SK-N-SH (cell line): ENCODE measurements at regions not wholly inside any gene's neighbourhood (a gene's known extent, or its start where the extent isn't known, plus 50 kb on each side); places are given as distances from the start of the nearest gene placed in this dataset.

ENCODE experiments used
- CTCF ChIA-PET: fragments of 300-600, 350-600 bp; formaldehyde crosslinking; extraction: SDS; loops from one replicate; lab custom pipeline; 2021; lab: Yijun Ruan, JAX
- POLR2A ChIA-PET: fragments of 350-600 bp; sonication (Branson Sonifier 250); formaldehyde crosslinking; extraction: SDS; loops from one replicate; lab custom pipeline; 2020; ENCODE audit warnings: antibody characterized with exemption, inconsistent platforms; lab: Yijun Ruan, JAX
- DNase-seq: peaks from one replicate; pipeline ENCODE4 v3.0.0; 2012
- H2AFZ ChIP-seq: fragments of 200-600 bp; sonication (generic); 2 replicates; pipeline ENCODE4 v1.8.1; 2016; ENCODE audit warnings: antibody characterized with exemption, mild to moderate bottlenecking, low read depth
- H3F3A ChIP-seq: fragments of 200-600 bp; sonication (generic); replicated peaks from 2 replicates; pipeline ENCODE3; 2016; ENCODE audit warnings: antibody characterized with exemption, mild to moderate bottlenecking; ENCODE audit not compliant: insufficient read depth
- H3K27ac ChIP-seq, 2 experiments: fragments of 200-500 bp in 1 of 2; fragments of 200-600 bp in 1 of 2; sonication (Bioruptor generic) in 1 of 2; sonication (generic), shearing (Covaris generic) in 1 of 2; 2 replicates each; pipeline versions ENCODE4 v1.5.1 to v1.6.1; 2014 to 2016; ENCODE audit warnings: low read depth in 2 of 2, inconsistent platforms in 1 of 2, low read length in 1 of 2, mild to moderate bottlenecking in 1 of 2, mixed read lengths in 1 of 2
- H3K27me3 ChIP-seq: fragments of 200-600 bp; sonication (generic), shearing (Covaris generic); 2 replicates; pipeline ENCODE4 v1.6.1; 2016; ENCODE audit warnings: mixed run types; ENCODE audit not compliant: insufficient read depth
- H3K36me3 ChIP-seq, 2 experiments: fragments of 200-500 bp in 1 of 2; fragments of 200-600 bp in 1 of 2; sonication (Bioruptor generic) in 1 of 2; sonication (generic) in 1 of 2; replicated peaks in 1 of 2; 2 replicates each; pipeline versions ENCODE3 to v1.5.1; 2014 to 2016; ENCODE audit warnings: low read length in 1 of 2, mild to moderate bottlenecking in 1 of 2; ENCODE audit not compliant: insufficient read depth in 2 of 2, control insufficient read depth in 1 of 2
- H3K4me1 ChIP-seq, 2 experiments: fragments of 200-500 bp in 1 of 2; fragments of 200-600 bp in 1 of 2; sonication (Bioruptor generic) in 1 of 2; sonication (generic), shearing (Covaris generic) in 1 of 2; 2 replicates each; pipeline versions ENCODE4 v1.5.1 to v1.6.1; 2014 to 2016; ENCODE audit warnings: low read depth in 1 of 2, low read length in 1 of 2, mixed run types in 1 of 2; ENCODE audit not compliant: insufficient read depth in 2 of 2, control insufficient read depth in 1 of 2
- H3K4me2 ChIP-seq: fragments of 200-600 bp; sonication (generic), shearing (Covaris generic); 2 replicates; pipeline ENCODE4 v1.6.1; 2017; ENCODE audit warnings: mixed run types
- H3K4me3 ChIP-seq, 2 experiments: fragments of 200-500 bp in 1 of 2; fragments of 200-600 bp in 1 of 2; sonication (Bioruptor generic) in 1 of 2; sonication (generic), shearing (Covaris generic) in 1 of 2; 2 replicates each; pipeline versions ENCODE4 v1.5.1 to v1.8.1; 2014 to 2016; ENCODE audit warnings: low read depth in 2 of 2, inconsistent platforms in 1 of 2, low read length in 1 of 2, mild to moderate bottlenecking in 1 of 2, mixed read lengths in 1 of 2, moderate library complexity in 1 of 2
- H3K79me2 ChIP-seq: fragments of 200-600 bp; sonication (generic); 2 replicates; pipeline ENCODE4 v1.8.1; 2017; ENCODE audit warnings: mild to moderate bottlenecking; ENCODE audit not compliant: insufficient read depth
- H3K9ac ChIP-seq: fragments of 200-600 bp; sonication (generic); 2 replicates; pipeline ENCODE4 v1.6.1; 2017; ENCODE audit warnings: mixed run types
- H3K9me2 ChIP-seq: fragments of 200-600 bp; sonication (generic); 2 replicates; pipeline ENCODE4 v1.6.1; 2017; ENCODE audit warnings: mixed run types
- H3K9me3 ChIP-seq: fragments of 200-600 bp; sonication (generic); 2 replicates; pipeline ENCODE4 v1.6.1; 2017; ENCODE audit warnings: mixed run types, mild to moderate bottlenecking, moderate library complexity
- H4K20me1 ChIP-seq: fragments of 200-600 bp; sonication (generic); 2 replicates; pipeline ENCODE4 v1.6.1; 2017; ENCODE audit warnings: mild to moderate bottlenecking, mixed run types; ENCODE audit not compliant: insufficient read depth
- GABPA ChIP-seq: IDR thresholded peaks from 2 replicates; pipeline ENCODE4 v1.4.0; 2012; ENCODE audit warnings: low read depth, mild to moderate bottlenecking
- GATA2 ChIP-seq: sonication (generic); formaldehyde crosslinking; IDR thresholded peaks from 2 replicates; pipeline ENCODE4 v1.5.0; 2020; ENCODE audit warnings: mild to moderate bottlenecking, missing genetic modification reagents
- MXI1 ChIP-seq: IDR thresholded peaks from 2 replicates; pipeline ENCODE4 v1.6.1; 2012; ENCODE audit warnings: mild to moderate bottlenecking, low read depth, low read length, improper control_type of control experiment
- POLR2AphosphoS5 ChIP-seq: IDR thresholded peaks from 2 replicates; pipeline ENCODE4 v1.6.1; 2012; ENCODE audit warnings: low read depth, low read length
- RCOR1 ChIP-seq: fragments of 150-350 bp; IDR thresholded peaks from 2 replicates; pipeline ENCODE4 v1.6.1; 2017; ENCODE audit warnings: antibody characterized with exemption, low read length
- RXRA ChIP-seq: IDR thresholded peaks from 2 replicates; pipeline ENCODE4 v1.4.0; 2012; ENCODE audit warnings: low read depth, mild to moderate bottlenecking, borderline replicate concordance
- SIN3A ChIP-seq: IDR thresholded peaks from 2 replicates; pipeline ENCODE4 v1.6.1; 2012; ENCODE audit warnings: low read depth, mild to moderate bottlenecking, low read length, moderate library complexity, borderline replicate concordance
- TAF1 ChIP-seq: IDR thresholded peaks from 2 replicates; pipeline ENCODE4 v1.6.1; 2012; ENCODE audit warnings: low read depth, mild to moderate bottlenecking, low read length, moderate library complexity, borderline replicate concordance
- TCF12 ChIP-seq: IDR thresholded peaks from 2 replicates; pipeline ENCODE4 v1.4.0; 2012
- TEAD4 ChIP-seq: IDR thresholded peaks from 2 replicates; pipeline ENCODE4 v1.4.0; 2012; ENCODE audit warnings: mild to moderate bottlenecking, borderline replicate concordance; ENCODE audit not compliant: insufficient read depth
- YY1 ChIP-seq: IDR thresholded peaks from 2 replicates; pipeline ENCODE4 v1.4.0; 2012; ENCODE audit warnings: low read depth, mild to moderate bottlenecking
- WGBS: methylation state at CpG from one replicate; pipeline ENCODE4 v1.1.6; 2017; ENCODE audit warnings: low lambda C conversion rate; 5-methylcytosine and 5-hydroxymethylcytosine counted together
- TF ChIP-seq, protein P1 (sequence below): IDR thresholded peaks from 2 replicates; pipeline ENCODE4 v1.6.1; 2012; ENCODE audit warnings: mild to moderate bottlenecking, low read depth, low read length, moderate library complexity
- TF ChIP-seq, protein P2 (sequence below): IDR thresholded peaks from 2 replicates; pipeline ENCODE4 v1.4.0; 2012; ENCODE audit warnings: low read depth, borderline replicate concordance

- Histone ChIP-seq H3K36me3 (no peaks in the 10 kb centered on the region), H3K9me2 (no peaks in the 10 kb centered on the region), H3K4me2 (no peak overlapping the region), H3K9me3 (no peaks in the 10 kb centered on the region), H3K4me1 (no peaks in the 10 kb centered on the region), H3K79me2 (no peaks in the 10 kb centered on the region), H3K27me3 (no peaks in the 10 kb centered on the region), H3K4me3 (no peak overlapping the region), H2AFZ (no peak overlapping the region), H3K27ac (no peak overlapping the region), H3F3A (no peaks in the 10 kb centered on the region), H3K9ac (no peak overlapping the region), H4K20me1 (no peaks in the 10 kb centered on the region)
- POLR2A ChIA-PET: no interaction called here
- DNase-seq: no peak
- CTCF ChIA-PET: interaction anchor here (1.0 kb wide), 1 partner anchor 8 kb away, joined by 4 read pairs; no protein-coding TSS in a partner anchor
- 44% methylated on average over 10 of the region's 12 CpGs for WGBS
- TF ChIP-seq GATA2 (CRISPR knock-in tag): no peak
- TF ChIP-seq, protein P1, sequence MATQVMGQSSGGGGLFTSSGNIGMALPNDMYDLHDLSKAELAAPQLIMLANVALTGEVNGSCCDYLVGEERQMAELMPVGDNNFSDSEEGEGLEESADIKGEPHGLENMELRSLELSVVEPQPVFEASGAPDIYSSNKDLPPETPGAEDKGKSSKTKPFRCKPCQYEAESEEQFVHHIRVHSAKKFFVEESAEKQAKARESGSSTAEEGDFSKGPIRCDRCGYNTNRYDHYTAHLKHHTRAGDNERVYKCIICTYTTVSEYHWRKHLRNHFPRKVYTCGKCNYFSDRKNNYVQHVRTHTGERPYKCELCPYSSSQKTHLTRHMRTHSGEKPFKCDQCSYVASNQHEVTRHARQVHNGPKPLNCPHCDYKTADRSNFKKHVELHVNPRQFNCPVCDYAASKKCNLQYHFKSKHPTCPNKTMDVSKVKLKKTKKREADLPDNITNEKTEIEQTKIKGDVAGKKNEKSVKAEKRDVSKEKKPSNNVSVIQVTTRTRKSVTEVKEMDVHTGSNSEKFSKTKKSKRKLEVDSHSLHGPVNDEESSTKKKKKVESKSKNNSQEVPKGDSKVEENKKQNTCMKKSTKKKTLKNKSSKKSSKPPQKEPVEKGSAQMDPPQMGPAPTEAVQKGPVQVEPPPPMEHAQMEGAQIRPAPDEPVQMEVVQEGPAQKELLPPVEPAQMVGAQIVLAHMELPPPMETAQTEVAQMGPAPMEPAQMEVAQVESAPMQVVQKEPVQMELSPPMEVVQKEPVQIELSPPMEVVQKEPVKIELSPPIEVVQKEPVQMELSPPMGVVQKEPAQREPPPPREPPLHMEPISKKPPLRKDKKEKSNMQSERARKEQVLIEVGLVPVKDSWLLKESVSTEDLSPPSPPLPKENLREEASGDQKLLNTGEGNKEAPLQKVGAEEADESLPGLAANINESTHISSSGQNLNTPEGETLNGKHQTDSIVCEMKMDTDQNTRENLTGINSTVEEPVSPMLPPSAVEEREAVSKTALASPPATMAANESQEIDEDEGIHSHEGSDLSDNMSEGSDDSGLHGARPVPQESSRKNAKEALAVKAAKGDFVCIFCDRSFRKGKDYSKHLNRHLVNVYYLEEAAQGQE: no peak
- TF ChIP-seq POLR2AphosphoS5: no peak
- no peak for TF ChIP-seq RCOR1
- no peak for TF ChIP-seq YY1
- TF ChIP-seq SIN3A: no peak
- TF ChIP-seq TAF1: no peak
- no peak for TF ChIP-seq RXRA
- TF ChIP-seq TCF12: no peak
- TF ChIP-seq, all 33 proteins: peak for 0
Measured at GRCh38 chrX:97846228-97846627, 962.5 kb downstream of the RPA4 start.

GRCh38 chrX:97846718-97847237, 963.1 kb downstream of the RPA4 start:
- Histone ChIP-seq H3K4me3 (no peak overlapping the region), H3K27ac (no peak overlapping the region), H3F3A (no peaks in the 10 kb centered on the region), H3K9me2 (no peaks in the 10 kb centered on the region)
- TF ChIP-seq, protein P2, sequence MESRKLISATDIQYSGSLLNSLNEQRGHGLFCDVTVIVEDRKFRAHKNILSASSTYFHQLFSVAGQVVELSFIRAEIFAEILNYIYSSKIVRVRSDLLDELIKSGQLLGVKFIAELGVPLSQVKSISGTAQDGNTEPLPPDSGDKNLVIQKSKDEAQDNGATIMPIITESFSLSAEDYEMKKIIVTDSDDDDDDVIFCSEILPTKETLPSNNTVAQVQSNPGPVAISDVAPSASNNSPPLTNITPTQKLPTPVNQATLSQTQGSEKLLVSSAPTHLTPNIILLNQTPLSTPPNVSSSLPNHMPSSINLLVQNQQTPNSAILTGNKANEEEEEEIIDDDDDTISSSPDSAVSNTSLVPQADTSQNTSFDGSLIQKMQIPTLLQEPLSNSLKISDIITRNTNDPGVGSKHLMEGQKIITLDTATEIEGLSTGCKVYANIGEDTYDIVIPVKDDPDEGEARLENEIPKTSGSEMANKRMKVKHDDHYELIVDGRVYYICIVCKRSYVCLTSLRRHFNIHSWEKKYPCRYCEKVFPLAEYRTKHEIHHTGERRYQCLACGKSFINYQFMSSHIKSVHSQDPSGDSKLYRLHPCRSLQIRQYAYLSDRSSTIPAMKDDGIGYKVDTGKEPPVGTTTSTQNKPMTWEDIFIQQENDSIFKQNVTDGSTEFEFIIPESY: no peak
- TF ChIP-seq MXI1 (no peak), GABPA (no peak), SIN3A (no peak), TEAD4 (no peak)
- TF ChIP-seq, all 33 proteins: peak for 0
- no peaks in the 10 kb centered on the region for H4K20me1 ChIP-seq
- POLR2A ChIA-PET: no interaction called here
- H2AFZ ChIP-seq: no peak overlapping the region
- H3K9me3 ChIP-seq: no peaks in the 10 kb centered on the region
- H3K27me3 ChIP-seq: no peaks in the 10 kb centered on the region
- CTCF ChIA-PET: no interaction called here
- no peak overlapping the region for H3K9ac ChIP-seq
- no peaks in the 10 kb centered on the region for H3K4me1 ChIP-seq
- DNase-seq: peak; percentile 3
- no peaks in the 10 kb centered on the region for H3K79me2 ChIP-seq
- no peak overlapping the region for H3K4me2 ChIP-seq
- H3K36me3 ChIP-seq: no peaks in the 10 kb centered on the region
- WGBS: 74% methylated on average over 25 of the region's 25 CpGs
